Esophagus muscularis mucosa (tissue), 3 donors: ENCODE measurements at regions not wholly inside any gene's neighbourhood (a gene's known extent, or its start where the extent isn't known, plus 50 kb on each side); places are given as distances from the start of the nearest gene placed in this dataset.

ENCODE experiments used
- EP300 ChIP-seq: sonication (generic); formaldehyde crosslinking; IDR thresholded peaks from one replicate; pipeline ENCODE4 v1.6.1; 2017; ENCODE audit warnings: antibody characterized with exemption
- TF ChIP-seq, protein P1 (sequence below), 3 experiments: fragments of 200-600 bp in 2 of 3; fragments of 450-650 bp in 1 of 3; sonication (generic) in 2 of 3; IDR thresholded peaks; one replicate each; pipeline ENCODE4 v1.5.1; 2017 to 2019; ENCODE audit warnings: antibody characterized with exemption in 3 of 3, mild to moderate bottlenecking in 2 of 3, moderate library complexity in 1 of 3

GRCh38 chr1:219553934-219554502 lies 58.9 kb downstream of the ZC3H11B start:
- TF ChIP-seq, protein P1, sequence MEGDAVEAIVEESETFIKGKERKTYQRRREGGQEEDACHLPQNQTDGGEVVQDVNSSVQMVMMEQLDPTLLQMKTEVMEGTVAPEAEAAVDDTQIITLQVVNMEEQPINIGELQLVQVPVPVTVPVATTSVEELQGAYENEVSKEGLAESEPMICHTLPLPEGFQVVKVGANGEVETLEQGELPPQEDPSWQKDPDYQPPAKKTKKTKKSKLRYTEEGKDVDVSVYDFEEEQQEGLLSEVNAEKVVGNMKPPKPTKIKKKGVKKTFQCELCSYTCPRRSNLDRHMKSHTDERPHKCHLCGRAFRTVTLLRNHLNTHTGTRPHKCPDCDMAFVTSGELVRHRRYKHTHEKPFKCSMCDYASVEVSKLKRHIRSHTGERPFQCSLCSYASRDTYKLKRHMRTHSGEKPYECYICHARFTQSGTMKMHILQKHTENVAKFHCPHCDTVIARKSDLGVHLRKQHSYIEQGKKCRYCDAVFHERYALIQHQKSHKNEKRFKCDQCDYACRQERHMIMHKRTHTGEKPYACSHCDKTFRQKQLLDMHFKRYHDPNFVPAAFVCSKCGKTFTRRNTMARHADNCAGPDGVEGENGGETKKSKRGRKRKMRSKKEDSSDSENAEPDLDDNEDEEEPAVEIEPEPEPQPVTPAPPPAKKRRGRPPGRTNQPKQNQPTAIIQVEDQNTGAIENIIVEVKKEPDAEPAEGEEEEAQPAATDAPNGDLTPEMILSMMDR (IDR thresholded peaks at IDR 0.05) = no peak
- no peak for TF ChIP-seq EP300
